Fibroblast of skin of scalp (primary cell): ENCODE measurements at regions not wholly inside any gene's neighbourhood (a gene's known extent, or its start where the extent isn't known, plus 50 kb on each side); places are given as distances from the start of the nearest gene placed in this dataset.

ENCODE experiments used
- DNase-seq: peaks from one replicate; pipeline ENCODE4 v3.0.0-alpha.2; 2013

DNA sequence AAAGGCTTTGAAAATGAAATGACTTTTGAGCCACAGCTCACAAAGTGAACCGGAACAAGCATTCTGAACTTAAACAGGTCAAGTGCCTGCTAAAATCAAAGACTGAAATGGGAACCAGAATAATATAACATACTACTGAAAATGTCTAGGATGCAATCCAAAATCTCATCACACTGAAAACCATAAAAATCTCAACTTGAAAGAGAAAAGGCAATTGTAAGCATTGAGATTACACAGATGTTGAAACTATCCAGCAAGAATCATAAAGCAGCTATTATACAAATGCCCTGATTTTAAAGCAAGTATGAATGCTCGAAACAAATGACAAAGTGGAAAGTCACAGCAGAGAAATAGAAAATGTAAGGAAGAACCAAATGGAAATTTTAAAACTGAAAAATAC lies 211.5 kb upstream of the GAS1 start:
- DNase-seq: no peak

DNA sequence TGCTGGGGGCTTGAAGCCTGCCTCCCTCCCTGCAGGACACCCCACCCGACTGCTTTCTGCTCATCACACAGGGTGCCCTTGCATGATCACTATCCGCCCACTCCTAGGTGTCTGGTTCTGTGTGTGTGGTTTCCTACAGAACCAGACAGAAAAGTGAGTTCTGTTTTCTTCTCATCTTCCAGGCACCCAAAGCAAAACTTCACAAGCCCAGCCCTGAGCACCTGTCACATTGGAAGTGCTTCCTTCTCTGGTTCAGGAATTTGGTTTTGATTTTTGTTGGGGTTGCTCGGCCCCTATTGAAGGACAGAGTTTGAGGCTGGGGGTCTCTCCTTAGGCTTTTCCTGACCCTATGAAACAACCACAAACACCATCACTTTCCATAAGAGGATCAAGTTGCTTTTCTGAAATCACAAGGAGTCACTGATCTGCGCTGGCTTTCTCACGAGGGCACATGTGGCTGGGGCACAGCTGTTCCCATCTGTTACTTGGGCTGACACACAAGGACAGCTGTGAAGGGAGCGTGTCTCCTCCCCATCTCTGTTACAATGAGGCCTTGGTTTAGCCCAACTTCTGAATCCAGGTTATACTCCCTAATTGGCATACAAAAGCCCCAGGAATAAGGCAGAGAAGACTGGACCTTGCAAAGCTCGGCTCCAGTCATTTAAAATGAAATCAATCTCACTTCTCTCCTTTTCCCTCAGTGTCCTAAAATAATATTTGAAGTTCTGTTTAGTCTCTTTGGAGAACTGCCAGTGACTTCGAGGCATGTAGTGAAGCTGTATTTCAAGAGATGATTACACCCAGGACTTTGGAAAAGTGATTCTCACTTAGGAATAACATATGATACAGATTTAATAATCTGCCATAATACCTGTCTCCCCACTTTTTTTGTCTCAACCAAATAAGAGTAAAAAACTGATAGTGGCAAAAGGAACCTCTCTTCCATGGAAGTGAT lies 213.1 kb upstream of the GAS1 start:
- peak; percentile 34 for DNase-seq

DNA sequence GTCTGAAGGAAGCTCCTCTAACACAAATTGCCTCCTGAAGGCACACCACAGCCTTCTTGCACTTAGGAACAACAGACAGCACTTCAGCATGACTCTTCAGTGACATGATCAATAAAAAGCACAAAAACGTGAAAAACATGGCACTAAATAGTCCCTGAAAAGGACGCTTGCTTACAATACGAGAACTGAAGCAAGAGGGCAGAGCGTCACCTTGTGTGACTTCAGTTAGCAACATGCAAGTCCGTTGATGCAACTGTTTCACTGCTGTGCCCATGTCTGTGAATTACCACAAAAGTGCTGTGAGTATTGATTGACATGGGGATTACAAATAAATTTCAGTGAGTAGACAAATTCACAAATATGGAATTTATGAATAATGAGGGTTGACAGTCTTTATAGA lies 219.9 kb upstream of the GAS1 start:
- no peak for DNase-seq

DNA sequence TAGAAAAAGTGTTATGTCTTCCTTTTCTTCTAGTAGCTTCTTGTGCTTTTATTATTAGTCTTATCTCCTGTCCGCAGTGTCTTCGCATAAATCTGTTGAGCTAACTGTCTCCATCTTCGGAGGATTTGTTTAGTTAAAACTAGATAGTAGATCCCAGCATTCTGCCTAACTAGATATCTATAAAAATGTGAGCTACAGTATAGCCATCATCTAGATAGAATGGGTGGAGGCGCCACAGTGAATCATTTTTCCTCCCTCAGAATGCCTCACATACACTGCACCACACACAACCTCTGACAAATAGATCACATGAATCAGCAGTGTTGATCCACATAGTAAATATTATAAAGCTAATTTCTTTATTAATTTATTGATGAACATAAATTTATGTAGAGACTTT lies 220.3 kb upstream of the GAS1 start:
- no peak for DNase-seq

DNA sequence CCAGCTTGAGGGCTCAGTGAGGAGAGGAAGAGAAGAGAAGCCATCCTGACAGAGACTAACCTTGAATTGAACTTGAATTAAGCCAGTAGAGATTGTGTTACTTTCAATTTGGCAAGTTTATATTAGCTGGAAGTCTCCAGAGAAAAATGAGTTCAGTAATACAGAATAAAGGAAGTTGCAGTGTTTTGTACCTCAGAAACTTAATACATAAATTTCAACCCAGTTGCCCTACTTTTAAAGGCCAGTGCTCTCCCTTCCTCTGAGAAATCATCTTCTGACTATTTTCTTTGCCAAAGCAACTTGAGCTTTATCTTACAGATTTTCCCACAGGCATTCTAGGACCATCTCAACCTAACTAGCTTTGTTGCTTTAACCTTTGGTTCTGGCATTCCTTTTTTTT lies 231.0 kb upstream of the GAS1 start:
- DNase-seq: no peak

DNA sequence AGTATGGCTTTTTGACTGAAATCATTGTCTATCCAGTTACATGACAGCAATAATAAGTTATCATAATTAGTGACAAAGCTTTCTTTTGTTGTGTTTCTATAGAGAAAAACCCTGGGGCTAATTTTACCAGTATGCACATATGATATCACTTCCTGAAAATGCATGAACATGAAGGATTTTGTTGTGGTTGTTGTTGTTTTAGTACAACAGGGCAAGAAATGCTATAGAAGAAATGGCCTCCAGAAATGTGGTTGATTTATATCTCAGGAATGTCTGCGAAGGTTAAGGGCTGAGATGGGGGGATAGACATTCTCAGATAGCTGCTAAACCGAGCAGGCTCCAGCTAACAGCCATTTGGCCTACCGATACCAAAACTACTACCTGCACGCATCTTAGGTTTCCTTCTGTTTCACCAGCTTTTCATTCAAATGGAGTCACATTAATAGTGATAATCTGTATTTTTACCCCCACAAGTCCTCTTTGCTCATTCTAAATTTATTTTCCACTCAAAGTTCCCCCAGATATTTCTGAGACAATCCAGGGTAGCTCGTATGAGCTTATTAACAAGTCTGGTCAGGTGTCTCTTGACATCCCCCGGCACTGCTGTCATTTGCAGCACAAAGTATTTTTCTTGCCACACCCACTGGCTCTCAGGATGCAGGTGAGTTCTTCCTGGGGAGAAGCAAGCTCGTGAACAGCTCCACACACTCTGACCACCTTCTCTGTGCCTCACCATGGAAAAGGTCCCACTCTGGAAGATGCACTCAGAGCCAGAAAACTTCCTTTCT lies 232.4 kb upstream of the GAS1 start:
- peak; percentile 82 for DNase-seq

DNA sequence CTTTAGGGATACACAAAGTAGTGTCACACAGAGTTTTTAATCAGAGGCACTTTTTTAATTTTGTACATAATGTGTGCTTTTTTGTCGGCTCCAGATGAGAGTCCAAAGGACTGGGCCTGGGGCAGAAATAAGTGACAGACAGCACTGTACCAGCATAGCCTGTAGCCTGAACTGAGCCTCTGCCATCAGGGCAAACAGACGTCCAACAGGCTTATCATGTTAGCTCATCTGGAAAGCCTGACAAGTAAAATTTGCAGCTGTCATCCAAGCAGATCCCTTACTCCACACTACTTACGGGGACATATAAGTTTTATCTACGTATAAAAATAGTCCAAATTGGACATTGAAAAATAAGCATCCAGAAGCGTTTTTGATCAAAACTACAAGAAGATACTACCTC lies 233.1 kb upstream of the GAS1 start:
- no peak for DNase-seq

DNA sequence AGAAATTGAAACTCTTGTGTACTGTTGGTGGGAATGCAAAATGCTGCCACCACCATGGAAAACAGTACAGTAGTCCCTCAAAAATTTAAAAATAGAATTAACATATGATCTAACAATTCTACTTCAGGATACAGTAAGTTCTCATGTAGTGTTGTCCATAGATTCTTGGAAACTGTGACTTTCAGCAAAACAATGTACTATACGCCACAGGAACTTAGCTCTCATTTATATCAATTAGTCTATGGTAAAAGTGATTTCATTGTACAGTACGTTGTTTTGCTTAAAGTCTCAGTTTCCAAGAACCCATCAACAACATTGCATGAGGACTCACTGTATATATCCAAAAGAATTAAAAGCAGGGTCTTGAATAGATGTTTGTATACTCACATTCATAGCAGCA lies 233.5 kb upstream of the GAS1 start:
- DNase-seq: peak; percentile 64

DNA sequence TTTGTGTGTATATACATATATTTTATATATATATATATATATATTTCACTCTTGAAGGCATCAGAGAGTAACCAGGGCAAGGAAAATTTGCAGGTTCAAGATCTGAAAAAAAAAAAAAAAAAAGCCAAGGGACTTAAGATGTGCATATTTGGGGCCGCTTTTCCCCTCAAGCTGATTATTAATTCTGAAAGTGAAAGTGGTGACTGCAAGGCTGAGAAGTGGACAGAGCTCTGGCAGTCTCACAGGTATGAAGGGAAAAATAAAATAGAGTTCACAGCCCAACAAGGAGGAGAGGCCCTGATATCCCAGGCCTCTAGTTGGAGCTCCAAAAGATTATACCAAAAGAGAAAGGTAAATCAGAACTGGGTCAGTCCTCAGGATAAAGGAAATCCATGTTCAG lies 234.4 kb upstream of the GAS1 start:
- DNase-seq: no peak

DNA sequence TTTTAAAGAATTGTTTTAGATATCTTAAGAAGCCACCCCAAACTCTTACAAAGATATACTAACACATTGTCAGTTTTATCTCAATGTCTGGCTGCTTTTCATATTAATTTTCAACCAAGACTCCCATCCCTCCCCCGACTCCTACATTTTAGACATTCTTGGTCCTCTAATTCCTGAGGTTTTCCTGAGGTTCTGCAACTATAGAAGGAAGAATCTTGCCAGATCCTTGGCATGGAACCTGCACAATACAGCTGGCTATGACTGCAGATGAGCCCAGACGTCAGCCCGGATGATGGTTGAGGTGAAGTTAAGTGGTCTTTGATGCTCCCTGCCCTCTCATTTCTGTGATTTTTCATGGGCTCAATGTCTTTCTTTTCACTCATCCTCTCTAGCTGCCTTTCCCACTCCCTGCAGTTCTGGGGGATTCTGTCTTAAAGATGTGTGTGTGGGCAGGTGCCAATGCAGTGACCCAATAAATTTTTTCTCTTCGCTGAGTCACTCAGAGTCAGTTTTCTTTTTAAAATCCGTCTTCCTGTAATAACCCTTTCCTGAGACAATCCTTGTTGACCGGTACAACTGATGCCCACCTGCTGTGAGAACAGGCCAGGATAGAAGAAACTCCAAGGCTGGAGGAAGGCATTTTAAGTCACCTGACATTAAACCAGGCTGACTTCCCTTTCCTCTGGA lies 237.8 kb upstream of the GAS1 start:
- DNase-seq: peak; percentile 90

DNA sequence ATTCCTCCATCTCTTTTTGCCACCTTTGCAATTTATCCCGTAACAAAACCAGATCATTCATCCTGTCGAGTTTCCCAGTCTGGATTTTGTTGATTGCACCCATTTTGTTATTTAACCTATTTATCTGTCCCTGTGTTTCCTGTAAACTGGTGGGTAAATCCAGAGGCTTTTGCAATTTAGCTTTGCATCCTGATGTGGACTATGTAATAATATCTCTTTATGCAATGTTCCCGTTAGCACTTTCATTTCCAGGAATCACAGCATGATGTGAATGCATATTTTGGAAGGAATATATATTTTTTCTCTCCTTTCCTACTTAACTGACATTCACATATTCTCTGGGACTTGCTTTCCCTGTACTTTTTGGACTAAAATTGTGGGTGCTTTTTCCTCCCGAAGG lies 240.3 kb upstream of the GAS1 start:
- no peak for DNase-seq

DNA sequence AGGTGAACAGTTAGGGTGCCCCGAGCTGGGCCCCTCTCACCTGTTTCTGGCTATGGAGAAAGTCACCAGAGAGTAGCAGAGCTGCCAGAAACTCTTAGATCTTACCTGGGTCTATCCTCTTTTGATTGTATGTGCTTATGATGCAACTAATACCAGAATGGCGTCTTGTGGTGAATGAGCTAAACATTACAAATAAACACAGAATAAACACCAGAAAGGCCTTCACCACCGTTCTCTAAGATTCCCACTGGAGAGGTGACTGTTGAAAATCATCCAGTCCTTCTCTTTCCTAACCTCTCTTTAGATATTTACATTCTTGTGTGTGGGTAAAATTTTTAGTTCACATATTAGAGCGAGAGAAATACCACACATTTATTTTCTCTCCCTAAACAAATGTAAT lies 241.7 kb upstream of the GAS1 start:
- DNase-seq: no peak

DNA sequence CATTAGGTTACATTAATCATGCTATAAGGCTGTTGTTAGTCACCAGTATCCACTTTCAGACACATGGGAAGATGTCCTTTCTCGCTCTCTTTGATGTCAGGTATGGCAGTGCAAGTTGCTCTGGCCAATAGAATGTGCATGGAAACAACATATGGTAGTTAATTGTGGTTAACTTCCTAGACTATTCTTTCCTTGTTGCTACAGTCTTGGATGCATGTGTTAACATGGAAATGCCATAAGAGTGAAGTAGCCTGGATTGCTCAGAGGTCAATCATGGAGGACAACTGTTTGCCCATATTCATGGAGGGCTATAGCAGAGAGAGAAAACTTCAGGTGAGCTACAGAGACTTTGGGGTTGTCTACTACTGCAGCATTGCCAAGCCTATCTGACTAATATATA lies 245.8 kb upstream of the GAS1 start:
- peak; percentile 44 for DNase-seq

DNA sequence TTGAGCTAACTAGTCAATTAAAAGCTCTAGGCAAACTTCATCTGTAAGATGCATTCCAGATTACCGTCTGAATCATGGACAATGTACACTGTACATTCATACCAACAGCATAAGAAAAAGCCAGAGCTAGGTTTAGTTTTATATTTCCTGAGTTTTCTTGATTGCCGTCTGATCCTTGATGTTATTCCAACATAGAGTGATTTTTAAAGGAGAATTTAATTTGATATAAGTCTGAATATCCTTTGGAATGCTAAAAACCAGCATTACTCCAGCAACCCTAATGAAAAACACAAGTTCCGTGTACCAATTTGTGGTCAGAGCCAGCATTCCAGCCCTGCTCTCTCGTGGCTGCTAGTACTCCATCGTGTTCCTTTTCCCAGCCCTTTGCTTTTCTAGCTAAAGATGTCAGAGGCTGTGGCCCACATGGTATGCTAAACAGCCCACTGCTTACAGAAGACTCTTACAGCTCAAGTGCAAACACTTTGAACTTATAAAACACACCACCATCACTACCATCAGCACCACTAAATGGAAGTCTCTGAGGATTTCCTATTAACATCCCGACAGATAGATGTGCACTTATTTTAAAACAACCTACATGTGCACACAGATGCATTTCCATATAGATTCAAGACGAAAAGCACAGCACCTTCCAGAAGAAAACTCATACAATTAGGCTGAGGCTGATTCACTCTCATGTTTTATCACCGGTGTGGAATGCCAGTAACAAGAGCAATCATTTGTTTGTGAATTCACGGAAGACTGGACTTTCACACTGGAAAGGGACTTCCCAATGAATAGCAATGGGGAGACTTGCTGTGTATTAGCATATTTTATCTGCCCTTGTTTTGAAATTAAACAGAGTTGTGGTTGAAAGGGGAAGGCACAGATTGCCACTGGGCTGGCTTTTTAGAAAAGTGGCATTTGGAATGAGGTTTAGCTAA lies 246.9 kb upstream of the GAS1 start:
- peak; percentile 99 for DNase-seq

DNA sequence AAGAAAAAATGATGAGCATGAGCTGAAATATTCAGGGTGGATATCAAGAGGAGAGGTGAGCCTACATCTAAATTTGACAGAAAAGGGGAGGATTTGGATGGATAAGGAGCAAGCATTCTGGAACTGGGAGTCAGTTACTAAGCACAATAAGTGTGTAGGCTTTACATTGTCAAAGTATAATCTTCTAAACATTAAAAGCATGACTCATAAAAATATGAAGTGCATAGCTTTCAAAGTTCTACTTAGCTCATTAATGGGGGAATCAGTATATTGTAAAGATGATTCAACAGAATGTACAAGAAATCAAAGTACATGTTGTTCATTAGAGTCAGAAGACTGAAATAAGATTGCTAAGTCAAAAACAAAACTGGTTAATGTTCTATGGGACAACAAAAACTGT lies 248.0 kb upstream of the GAS1 start:
- peak; percentile 48 for DNase-seq

DNA sequence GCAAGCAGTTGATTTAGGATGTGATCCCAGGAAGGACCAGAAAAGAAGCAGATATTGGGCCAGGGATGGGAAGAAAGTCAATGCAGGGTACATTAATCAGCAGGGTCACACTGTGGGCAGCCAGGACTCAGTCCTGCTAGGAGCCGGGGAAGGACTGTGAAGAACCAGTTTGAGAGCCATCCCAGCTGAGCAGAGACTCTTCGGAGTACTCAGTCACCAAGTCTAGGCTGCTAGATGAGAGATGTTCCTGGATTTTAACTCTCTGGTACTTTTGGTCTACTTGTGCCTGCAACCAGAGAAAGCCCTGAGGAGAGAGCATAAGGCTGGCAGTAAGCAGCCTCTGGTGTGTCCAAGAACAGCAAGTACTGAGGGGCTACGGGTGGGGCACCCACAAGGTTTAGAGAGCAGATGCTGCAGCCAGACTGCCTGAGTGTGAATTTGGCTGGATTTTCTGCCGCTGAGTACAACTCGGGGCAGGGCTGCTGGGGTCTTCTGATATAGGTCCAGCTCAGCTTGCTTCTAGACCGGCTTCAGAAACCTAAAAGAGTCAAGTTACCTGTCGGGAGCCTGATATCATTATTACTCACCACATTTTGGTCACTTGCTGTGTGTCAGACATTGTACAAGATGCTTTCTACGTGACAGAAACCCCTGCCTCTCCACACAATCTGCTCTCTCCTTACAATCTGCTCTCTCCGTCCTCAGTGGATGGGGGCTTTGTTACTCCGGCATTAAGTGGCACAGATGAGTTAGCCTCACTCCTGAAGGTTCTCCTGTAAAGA lies 250.2 kb upstream of the GAS1 start:
- DNase-seq: no peak

DNA sequence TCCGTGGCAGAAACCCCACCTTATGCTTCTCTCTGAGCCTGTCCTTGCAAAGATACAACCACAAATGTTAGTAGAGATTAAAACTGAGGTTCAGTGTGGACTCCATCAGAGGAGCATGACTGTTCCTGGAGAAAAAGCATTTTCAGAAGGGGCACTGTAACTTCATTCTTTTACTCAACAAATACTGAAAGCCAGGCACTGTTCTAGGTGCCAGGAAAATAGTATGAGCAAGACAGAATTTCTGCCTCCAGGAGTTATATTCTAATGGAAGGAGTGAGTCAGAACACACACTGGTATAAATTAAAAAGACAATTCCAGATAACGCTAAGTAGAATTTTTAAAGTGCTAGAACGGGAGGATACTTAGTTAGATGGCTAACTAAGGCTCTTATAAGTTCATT lies 251.4 kb upstream of the GAS1 start:
- peak; percentile 39 for DNase-seq

DNA sequence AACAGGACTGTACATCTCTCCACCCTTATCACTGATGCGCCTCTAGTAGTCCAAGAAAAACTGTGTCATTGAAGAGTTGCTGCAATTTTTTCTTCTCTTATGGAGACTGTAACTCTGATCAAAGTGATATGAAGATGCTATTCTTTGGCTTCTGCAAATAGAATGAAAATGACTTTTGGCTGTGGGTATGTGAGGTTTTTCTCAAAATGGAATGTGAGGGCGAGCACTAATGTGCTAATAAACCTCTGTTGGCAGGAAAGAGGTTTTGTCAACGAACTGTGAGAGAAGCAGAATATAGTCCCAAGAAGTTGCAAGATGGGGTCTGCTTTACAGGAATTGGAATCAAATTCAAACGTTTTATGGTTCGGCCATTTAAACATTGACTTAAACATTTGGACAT lies 252.0 kb upstream of the GAS1 start:
- no peak for DNase-seq

DNA sequence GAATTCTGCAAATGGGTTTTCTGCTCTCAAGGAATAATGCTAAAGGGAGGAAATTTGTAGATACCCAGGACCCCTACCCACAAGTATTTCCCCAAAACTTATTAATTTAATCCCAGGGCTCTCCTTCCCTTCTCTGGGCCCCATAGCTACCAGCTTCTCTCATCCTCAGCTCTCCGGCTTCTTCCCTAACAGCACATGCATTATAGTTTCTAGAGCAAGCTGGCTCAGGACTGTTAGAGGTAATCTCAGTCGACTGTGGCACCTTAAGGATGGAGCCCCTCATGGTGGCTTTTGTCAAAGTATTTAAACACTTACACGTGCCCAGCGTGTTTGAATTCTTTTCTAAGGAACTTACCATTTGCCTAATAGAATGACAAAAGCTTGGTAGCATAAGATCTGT lies 252.5 kb upstream of the GAS1 start:
- no peak for DNase-seq

DNA sequence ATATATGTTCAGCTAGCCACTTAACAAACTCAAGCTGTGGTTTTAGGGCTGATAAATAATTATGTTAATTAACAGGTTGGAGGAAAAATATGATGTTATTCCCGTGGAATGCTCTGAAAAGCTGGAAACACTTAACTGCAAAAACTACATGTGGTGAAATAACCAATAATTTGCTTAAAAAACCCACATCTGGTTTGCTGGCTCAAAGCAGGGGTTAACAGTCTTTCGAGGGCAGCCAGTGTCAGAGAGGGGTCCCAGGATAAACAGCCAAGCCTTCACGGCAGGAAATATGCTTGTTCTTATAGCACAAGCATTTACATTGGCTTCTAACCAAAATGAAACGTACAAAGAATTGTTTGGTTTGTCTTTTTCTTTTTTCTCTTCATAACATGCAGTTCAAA lies 254.0 kb upstream of the GAS1 start:
- peak; percentile 95 for DNase-seq

DNA sequence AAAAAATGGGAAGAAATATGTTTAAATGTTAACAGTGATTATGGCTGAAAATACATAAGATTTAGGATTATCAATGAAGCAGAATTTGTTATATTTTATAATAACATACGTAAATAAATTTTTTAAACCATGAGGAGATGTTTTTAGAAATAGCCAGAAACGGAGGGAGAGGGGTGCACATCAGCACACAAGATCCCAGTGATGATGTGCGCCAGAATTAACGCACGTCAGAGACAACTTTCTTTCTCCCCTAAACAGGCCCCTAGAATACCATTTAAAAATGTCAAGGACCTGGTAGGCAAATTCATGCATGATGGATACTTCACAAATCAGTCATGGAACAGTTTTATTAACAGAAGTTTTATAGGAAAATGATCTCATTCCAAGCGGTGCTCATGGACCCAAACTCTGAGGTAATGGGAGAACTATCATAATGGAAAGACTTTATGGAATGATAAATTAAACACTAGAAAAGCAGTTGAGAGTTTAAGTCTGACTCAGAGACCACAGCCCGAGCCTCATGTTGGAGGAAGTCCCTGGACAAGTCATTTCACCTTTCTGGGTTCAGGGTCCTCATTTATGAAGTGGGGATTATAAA lies 258.9 kb upstream of the GAS1 start:
- peak; percentile 91 for DNase-seq
